Stomach (tissue), 8 donors: ENCODE measurements at regions not wholly inside any gene's neighbourhood (a gene's known extent, or its start where the extent isn't known, plus 50 kb on each side); places are given as distances from the start of the nearest gene placed in this dataset.

Source experiments
- DNase-seq, 2 donors: peaks; one replicate each; pipeline versions ENCODE4 v3.0.0 to v3.0.0-alpha.2; 2013 to 2019
- H3K27ac ChIP-seq, 5 donors: fragments of 200-600 bp in 4 of 5; sonication (generic) in 4 of 5; one replicate each; pipeline ENCODE4 v1.5.1; 2013 to 2019; ENCODE audit warnings: mild to moderate bottlenecking in 1 of 5, moderate library complexity in 1 of 5
- H3K27me3 ChIP-seq, 3 donors: fragments of 200-600 bp; sonication (generic); one replicate each; pipeline ENCODE4 v1.5.1; 2017 to 2019; ENCODE audit warnings: mixed run types in 1 of 3
- H3K36me3 ChIP-seq, 4 donors: fragments of 200-600 bp; sonication (generic); 1 replicate in 3 of 4; 2 replicates in 1 of 4; pipeline ENCODE4 v1.5.1; 2016 to 2019
- H3K4me1 ChIP-seq, 4 donors: fragments of 200-600 bp; sonication (generic); one replicate each; pipeline ENCODE4 v1.5.1; 2016 to 2019
- H3K4me3 ChIP-seq, 4 donors: fragments of 200-600 bp; sonication (generic) in 3 of 4; one replicate each; pipeline ENCODE4 v1.5.1; 2016 to 2019; ENCODE audit warnings: mild to moderate bottlenecking in 1 of 4
- H3K9me3 ChIP-seq, 4 donors: fragments of 200-600 bp; sonication (generic); one replicate each; pipeline ENCODE4 v1.5.1; 2016 to 2019
- EP300 ChIP-seq: sonication (generic); formaldehyde crosslinking; IDR thresholded peaks from one replicate; pipeline ENCODE4 v1.6.1; 2017; ENCODE audit warnings: antibody characterized with exemption
- POLR2A ChIP-seq, 4 donors: fragments of 450-650 bp; IDR thresholded peaks; one replicate each; pipeline ENCODE4 v1.6.1; 2016; ENCODE audit warnings: antibody characterized with exemption in 4 of 4, control low read depth in 2 of 4, mild to moderate bottlenecking in 1 of 4, moderate library complexity in 1 of 4
- POLR2AphosphoS5 ChIP-seq, 3 donors: sonication (generic); formaldehyde crosslinking; IDR thresholded peaks; one replicate each; pipeline ENCODE4 v1.6.1; 2016; ENCODE audit warnings: antibody characterized with exemption in 3 of 3
- WGBS, 5 donors: extraction: QIAGEN DNeasy Blood & Tissue Kit in 3 of 5; methylation state at CpG; one replicate each; pipeline versions ENCODE4 v1.1.5 to v1.1.7; 2013 to 2018; 5-methylcytosine and 5-hydroxymethylcytosine counted together
- intact Hi-C: fragments of 100-400 bp; cut with DNase I; formaldehyde crosslinking; loops from one replicate; pipeline ENCODE4 v1.15.1; 2023; ENCODE audit warnings: low total_unique reads
- TF ChIP-seq, protein P1 (sequence below), 7 experiments: fragments of 450-650 bp in 4 of 7; fragments of 200-600 bp in 3 of 7; sonication (generic) in 3 of 7; IDR thresholded peaks; one replicate each; pipeline ENCODE4 v1.5.1; 2016 to 2019; ENCODE audit warnings: antibody characterized with exemption in 7 of 7, control low read depth in 2 of 7, mild to moderate bottlenecking in 1 of 7
- donor health status: healthy with polysubstance abuse.
- donor health status: Bipolar disorder and iron deficiency.
- donor health status: healthy.

DNA sequence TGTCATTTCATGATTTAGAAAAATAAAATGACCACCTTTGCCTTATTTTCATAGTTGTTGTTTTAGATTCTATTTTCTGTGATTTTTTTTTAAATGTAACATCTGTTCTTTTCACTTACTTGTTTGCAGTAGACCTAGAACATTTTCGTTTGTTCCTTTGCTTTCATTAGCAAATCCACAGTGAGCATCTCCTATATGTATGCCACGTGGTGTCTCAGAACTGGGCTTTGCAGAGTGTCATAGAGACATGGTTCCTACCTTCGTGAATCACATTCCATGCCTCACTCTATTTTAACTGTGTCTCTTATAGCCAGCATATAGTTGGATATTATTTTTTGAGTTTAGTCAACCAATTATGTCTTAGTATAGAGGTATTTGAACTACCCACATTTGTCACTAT is 118.2 kb downstream of the KLF13 start:
- Histone ChIP-seq H3K4me1 (peaks cover 6 to 42% (median 15%) of the 10 kb centered on the region in 4 donors), H3K4me3 (no peak overlapping the region), H3K27me3 (no peaks in the 10 kb centered on the region), H3K27ac (no peak overlapping the region), H3K36me3 (no peaks in the 10 kb centered on the region), H3K9me3 (no peaks in the 10 kb centered on the region)
- DNase-seq = no peak
- intact Hi-C loops = no loop called here
- no peak for TF ChIP-seq EP300
- TF ChIP-seq, protein P1, sequence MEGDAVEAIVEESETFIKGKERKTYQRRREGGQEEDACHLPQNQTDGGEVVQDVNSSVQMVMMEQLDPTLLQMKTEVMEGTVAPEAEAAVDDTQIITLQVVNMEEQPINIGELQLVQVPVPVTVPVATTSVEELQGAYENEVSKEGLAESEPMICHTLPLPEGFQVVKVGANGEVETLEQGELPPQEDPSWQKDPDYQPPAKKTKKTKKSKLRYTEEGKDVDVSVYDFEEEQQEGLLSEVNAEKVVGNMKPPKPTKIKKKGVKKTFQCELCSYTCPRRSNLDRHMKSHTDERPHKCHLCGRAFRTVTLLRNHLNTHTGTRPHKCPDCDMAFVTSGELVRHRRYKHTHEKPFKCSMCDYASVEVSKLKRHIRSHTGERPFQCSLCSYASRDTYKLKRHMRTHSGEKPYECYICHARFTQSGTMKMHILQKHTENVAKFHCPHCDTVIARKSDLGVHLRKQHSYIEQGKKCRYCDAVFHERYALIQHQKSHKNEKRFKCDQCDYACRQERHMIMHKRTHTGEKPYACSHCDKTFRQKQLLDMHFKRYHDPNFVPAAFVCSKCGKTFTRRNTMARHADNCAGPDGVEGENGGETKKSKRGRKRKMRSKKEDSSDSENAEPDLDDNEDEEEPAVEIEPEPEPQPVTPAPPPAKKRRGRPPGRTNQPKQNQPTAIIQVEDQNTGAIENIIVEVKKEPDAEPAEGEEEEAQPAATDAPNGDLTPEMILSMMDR (IDR thresholded peaks at IDR 0.05) = no peak
- TF ChIP-seq POLR2A (IDR thresholded peaks at IDR 0.05) = no peak
- TF ChIP-seq POLR2AphosphoS5 (IDR thresholded peaks at IDR 0.05) = no peak
- 81 to 89% (median 84%) methylated on average over 3 of the region's 3 CpGs for WGBS, 5 donors

DNA sequence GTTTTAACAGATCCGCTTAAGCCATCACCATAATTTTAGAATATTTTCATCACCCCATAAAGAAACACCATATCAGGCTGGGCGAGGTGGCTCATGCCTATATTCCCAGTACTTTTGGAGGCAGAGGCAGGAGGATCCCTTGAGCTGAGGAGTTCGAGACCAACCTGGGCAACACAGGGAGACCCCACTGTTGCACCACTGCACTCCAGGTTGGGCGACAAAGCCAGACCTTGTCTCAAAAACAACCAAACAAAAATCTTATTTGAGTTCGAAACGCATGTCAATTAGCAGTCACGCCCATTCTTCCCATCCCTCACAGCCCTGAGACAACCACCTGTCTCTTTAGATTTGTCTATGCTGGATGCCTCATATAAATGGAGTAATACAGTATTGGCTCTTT is 119.9 kb downstream of the KLF13 start:
- Histone ChIP-seq H3K4me1 (peaks cover 0 to 27% (median 5%) of the 10 kb centered on the region in 4 donors), H3K4me3 (no peak overlapping the region), H3K36me3 (no peaks in the 10 kb centered on the region), H3K27me3 (no peaks in the 10 kb centered on the region), H3K9me3 (no peaks in the 10 kb centered on the region), H3K27ac (no peak overlapping the region)
- TF ChIP-seq EP300 (no peak), POLR2AphosphoS5 (IDR thresholded peaks at IDR 0.05) (no peak), POLR2A (IDR thresholded peaks at IDR 0.05) (no peak)
- TF ChIP-seq, protein P1 (IDR thresholded peaks at IDR 0.05) = no peak
- intact Hi-C loops = no loop called here
- DNase-seq = no peak
- 87 to 94% (median 93%) methylated on average over 7 of the region's 7 CpGs for WGBS, 5 donors

DNA sequence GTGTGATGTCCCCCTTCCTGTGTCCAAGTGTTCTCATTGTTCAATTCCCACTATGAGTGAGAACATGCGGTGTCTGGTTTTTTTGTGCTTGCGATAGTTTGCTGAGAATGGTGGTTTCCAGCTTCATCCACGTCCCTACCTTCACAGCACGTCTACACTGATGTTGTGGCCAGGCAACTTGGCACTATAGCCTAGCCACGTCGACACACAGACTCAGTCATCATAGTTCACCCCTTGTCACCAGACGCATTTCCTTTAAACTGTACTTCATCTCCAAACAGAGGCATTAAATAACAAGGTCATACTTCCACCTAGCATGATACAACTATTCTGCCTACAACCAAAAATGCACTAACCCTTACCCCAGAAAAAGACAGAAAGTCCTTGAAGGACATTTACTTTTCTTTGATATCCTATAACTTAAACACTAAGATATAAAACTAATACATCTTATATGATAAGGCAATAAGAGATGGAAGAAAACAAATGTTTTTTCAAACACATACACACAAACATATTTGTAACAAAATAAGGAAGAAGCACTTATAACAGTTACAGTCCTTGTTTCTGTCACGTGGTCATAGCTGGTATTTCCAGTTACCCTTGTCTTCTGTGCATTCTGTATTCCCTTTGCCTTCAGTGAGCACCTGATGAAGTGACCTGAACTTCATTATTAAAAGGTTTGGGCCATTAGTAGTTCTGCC is 121.4 kb downstream of the KLF13 start:
- Histone ChIP-seq H3K27ac (no peak overlapping the region), H3K4me3 (no peak overlapping the region), H3K4me1 (peaks cover 0 to 13% (median 0%) of the 10 kb centered on the region in 4 donors), H3K9me3 (no peaks in the 10 kb centered on the region), H3K36me3 (no peaks in the 10 kb centered on the region), H3K27me3 (no peaks in the 10 kb centered on the region)
- no peak for DNase-seq
- WGBS, 5 donors = 74 to 82% (median 76%) methylated on average over 8 of the region's 8 CpGs
- TF ChIP-seq, protein P1 (IDR thresholded peaks at IDR 0.05) = no peak
- TF ChIP-seq POLR2AphosphoS5 (IDR thresholded peaks at IDR 0.05) (no peak), EP300 (no peak), POLR2A (IDR thresholded peaks at IDR 0.05) (no peak)
- intact Hi-C loops = no loop called here

DNA sequence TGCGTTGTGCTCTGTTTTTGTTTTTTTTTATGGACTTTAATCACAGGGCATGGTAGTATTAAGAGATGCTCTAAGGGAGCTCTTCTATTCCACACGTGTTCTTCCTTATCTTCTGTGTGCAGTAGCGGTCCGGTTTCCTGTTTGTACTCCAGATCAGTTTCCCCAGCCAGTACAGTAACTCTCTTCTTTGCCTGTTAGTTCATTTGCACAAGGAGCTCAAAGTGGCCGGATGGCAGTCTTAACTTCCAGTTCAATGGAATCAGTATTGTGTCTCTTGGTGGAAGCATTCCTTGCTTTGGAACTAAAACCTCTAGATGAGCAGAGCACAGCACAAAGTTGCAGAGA is 122.0 kb downstream of the KLF13 start:
- H3K27me3 ChIP-seq = no peaks in the 10 kb centered on the region
- H3K36me3 ChIP-seq = no peaks in the 10 kb centered on the region
- H3K4me3 ChIP-seq = no peak overlapping the region
- no peak overlapping the region for H3K27ac ChIP-seq
- 31 to 36% (median 33%) methylated on average over 5 of the region's 5 CpGs for WGBS, 5 donors
- no peak for DNase-seq
- TF ChIP-seq, protein P1 (IDR thresholded peaks at IDR 0.05) = no peak
- TF ChIP-seq POLR2A (IDR thresholded peaks at IDR 0.05) (no peak), POLR2AphosphoS5 (IDR thresholded peaks at IDR 0.05) (no peak), EP300 (no peak)
- no peaks in the 10 kb centered on the region for H3K9me3 ChIP-seq
- H3K4me1 ChIP-seq = peaks cover 0 to 7% (median 0%) of the 10 kb centered on the region in 4 donors
- intact Hi-C loops = no loop called here
